Keratinocyte (primary cell): ENCODE measurements at regions not wholly inside any gene's neighbourhood (a gene's known extent, or its start where the extent isn't known, plus 50 kb on each side); places are given as distances from the start of the nearest gene placed in this dataset.

Experiments
- DNase-seq: peaks from one replicate; pipeline ENCODE4 v3.0.0-alpha.2; 2011; ENCODE audit warnings: low read depth, missing footprints, low spot score
- FAIRE-seq: peaks from 2 replicates; lab custom pipeline; 2011; peaks lifted over from hg19 to GRCh38; lab: Jason Lieb, UNC
- H2AFZ ChIP-seq: 2 replicates; pipeline ENCODE4 v1.6.0; 2012; ENCODE audit warnings: low read length, control low read depth, inconsistent platforms; ENCODE audit not compliant: control insufficient read depth
- H3K27ac ChIP-seq: 2 replicates; pipeline ENCODE4 v1.5.1; 2011; ENCODE audit warnings: low read length; ENCODE audit not compliant: control insufficient read depth, insufficient read depth
- H3K27me3 ChIP-seq: 3 replicates; pipeline ENCODE4 v1.6.0; 2011; ENCODE audit warnings: low read length; ENCODE audit not compliant: control insufficient read depth, insufficient read depth; ENCODE audit errors: extremely low read depth
- H3K36me3 ChIP-seq, 2 experiments: 2 replicates in 1 of 2; 3 replicates in 1 of 2; pipeline ENCODE4 v1.5.1; 2011; ENCODE audit warnings: low read length in 2 of 2, mild to moderate bottlenecking in 1 of 2; ENCODE audit not compliant: control insufficient read depth in 2 of 2, insufficient read depth in 2 of 2; ENCODE audit errors: extremely low read depth in 1 of 2
- H3K4me1 ChIP-seq: 3 replicates; pipeline ENCODE4 v1.5.1; 2011; ENCODE audit warnings: low read length; ENCODE audit not compliant: control insufficient read depth, insufficient read depth; ENCODE audit errors: extremely low read depth
- H3K4me2 ChIP-seq: 3 replicates; pipeline ENCODE4 v1.6.0; 2011; ENCODE audit warnings: low read depth, low read length; ENCODE audit not compliant: control insufficient read depth, insufficient read depth; ENCODE audit errors: extremely low read depth
- H3K4me3 ChIP-seq, 3 experiments: fragments of 200-600 bp in 1 of 3; sonication (generic) in 1 of 3; 2 replicates in 2 of 3; 3 replicates in 1 of 3; pipeline ENCODE4 v1.5.1; 2011 to 2016; ENCODE audit warnings: low read length in 3 of 3, mild to moderate bottlenecking in 3 of 3, control low read depth in 2 of 3, inconsistent platforms in 1 of 3, low read depth in 1 of 3, mixed read lengths in 1 of 3, mixed run types in 1 of 3, moderate library complexity in 1 of 3; ENCODE audit not compliant: control insufficient read depth in 2 of 3, insufficient read depth in 2 of 3; ENCODE audit errors: extremely low read depth in 1 of 3
- H3K79me2 ChIP-seq: 2 replicates; pipeline ENCODE4 v1.6.0; 2012; ENCODE audit warnings: low read length; ENCODE audit not compliant: control insufficient read depth, insufficient read depth
- H3K9ac ChIP-seq: 3 replicates; pipeline ENCODE4 v1.6.0; 2011; ENCODE audit warnings: low read length; ENCODE audit not compliant: control insufficient read depth, insufficient read depth; ENCODE audit errors: extremely low read depth
- H3K9me1 ChIP-seq: 3 replicates; pipeline ENCODE4 v1.6.0; 2011; ENCODE audit warnings: low read length; ENCODE audit not compliant: control insufficient read depth, insufficient read depth; ENCODE audit errors: extremely low read depth
- H3K9me3 ChIP-seq: 2 replicates; pipeline ENCODE4 v1.5.1; 2012; ENCODE audit warnings: low read depth, low read length; ENCODE audit not compliant: control insufficient read depth
- H4K20me1 ChIP-seq: 3 replicates; pipeline ENCODE4 v1.6.0; 2011; ENCODE audit warnings: low read length; ENCODE audit not compliant: control insufficient read depth, insufficient read depth; ENCODE audit errors: extremely low read depth
- EZH2 ChIP-seq: IDR thresholded peaks from one replicate; pipeline ENCODE4 v1.6.1; 2012; ENCODE audit warnings: inconsistent platforms, mild to moderate bottlenecking, low read length, moderate library complexity
- dilution Hi-C: fragments of 300-500 bp; cut with MboI; formaldehyde crosslinking; loops from one replicate; pipeline ENCODE4 v1.7.0; 2020; ENCODE audit warnings: low sequenced_read_pairs; ENCODE audit not compliant: extremely low pct_ligation_motif_present
- TF ChIP-seq, protein P1 (sequence below), 3 experiments: IDR thresholded peaks in 1 of 3; conservative IDR thresholded peaks in 1 of 3; optimal IDR thresholded peaks in 1 of 3; 2 replicates in 2 of 3; 3 replicates in 1 of 3; pipeline versions ENCODE3 to v1.5.1; 2011; ENCODE audit warnings: low read length in 3 of 3, mild to moderate bottlenecking in 3 of 3, moderate library complexity in 2 of 3, control low read depth in 1 of 3, inconsistent platforms in 1 of 3; ENCODE audit not compliant: insufficient read depth in 2 of 3; ENCODE audit errors: extremely low read depth in 1 of 3

- no peak for DNase-seq
- Histone ChIP-seq H3K79me2 (no peaks in the 10 kb centered on the region), H3K4me3 (no peak overlapping the region), H3K4me1 (no peaks in the 10 kb centered on the region), H3K27me3 (no peaks in the 10 kb centered on the region), H3K9me3 (no peaks in the 10 kb centered on the region), H3K9me1 (no peaks in the 10 kb centered on the region), H3K36me3 (no peaks in the 10 kb centered on the region), H2AFZ (no peak overlapping the region), H3K27ac (no peak overlapping the region), H4K20me1 (no peaks in the 10 kb centered on the region), H3K4me2 (no peak overlapping the region), H3K9ac (no peak overlapping the region)
- no peak for TF ChIP-seq EZH2
- TF ChIP-seq, protein P1, sequence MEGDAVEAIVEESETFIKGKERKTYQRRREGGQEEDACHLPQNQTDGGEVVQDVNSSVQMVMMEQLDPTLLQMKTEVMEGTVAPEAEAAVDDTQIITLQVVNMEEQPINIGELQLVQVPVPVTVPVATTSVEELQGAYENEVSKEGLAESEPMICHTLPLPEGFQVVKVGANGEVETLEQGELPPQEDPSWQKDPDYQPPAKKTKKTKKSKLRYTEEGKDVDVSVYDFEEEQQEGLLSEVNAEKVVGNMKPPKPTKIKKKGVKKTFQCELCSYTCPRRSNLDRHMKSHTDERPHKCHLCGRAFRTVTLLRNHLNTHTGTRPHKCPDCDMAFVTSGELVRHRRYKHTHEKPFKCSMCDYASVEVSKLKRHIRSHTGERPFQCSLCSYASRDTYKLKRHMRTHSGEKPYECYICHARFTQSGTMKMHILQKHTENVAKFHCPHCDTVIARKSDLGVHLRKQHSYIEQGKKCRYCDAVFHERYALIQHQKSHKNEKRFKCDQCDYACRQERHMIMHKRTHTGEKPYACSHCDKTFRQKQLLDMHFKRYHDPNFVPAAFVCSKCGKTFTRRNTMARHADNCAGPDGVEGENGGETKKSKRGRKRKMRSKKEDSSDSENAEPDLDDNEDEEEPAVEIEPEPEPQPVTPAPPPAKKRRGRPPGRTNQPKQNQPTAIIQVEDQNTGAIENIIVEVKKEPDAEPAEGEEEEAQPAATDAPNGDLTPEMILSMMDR (optimal IDR thresholded peaks at IDR 0.05 in 1 of 3, IDR thresholded peaks at IDR 0.05 in 1 of 3, conservative IDR thresholded peaks at IDR 0.05 in 1 of 3; ENCODE audit: extremely low read depth in 1 of 3, insufficient read depth in 2 of 3, low read length in 3 of 3), result no peak
- dilution Hi-C loops, result no loop called here
- no peak for FAIRE-seq
These were observed 315.7 kb upstream of the RRP15 start for GRCh38 chr1:217969428-217969827.

DNA sequence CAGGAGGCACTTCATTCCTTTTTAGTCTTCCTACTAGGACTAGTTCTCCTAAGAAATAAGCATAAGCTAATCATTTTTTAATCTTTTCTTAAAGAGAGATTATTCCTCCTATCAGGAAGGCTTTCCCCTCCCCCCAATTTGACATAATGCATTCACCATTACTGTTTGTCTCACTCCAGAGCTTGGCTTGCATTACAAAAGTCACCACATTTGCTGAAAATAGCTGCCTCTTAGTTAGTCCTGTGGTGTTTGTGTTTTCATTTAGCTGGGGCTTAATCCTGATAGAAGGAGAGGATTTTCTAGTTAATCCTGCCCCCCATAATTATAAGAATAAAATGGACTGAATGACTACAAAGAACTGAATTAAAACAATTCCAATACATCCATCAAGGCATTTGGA is 307.1 kb upstream of the RRP15 start:
- no peaks in the 10 kb centered on the region for H3K9me3 ChIP-seq
- H3K4me1 ChIP-seq, result no peaks in the 10 kb centered on the region
- no peaks in the 10 kb centered on the region for H3K79me2 ChIP-seq
- H3K9ac ChIP-seq, result no peak overlapping the region
- no peak overlapping the region for H3K4me3 ChIP-seq
- H4K20me1 ChIP-seq, result no peaks in the 10 kb centered on the region
- no peak for TF ChIP-seq EZH2
- TF ChIP-seq, protein P1 (optimal IDR thresholded peaks at IDR 0.05 in 1 of 3, IDR thresholded peaks at IDR 0.05 in 1 of 3, conservative IDR thresholded peaks at IDR 0.05 in 1 of 3; ENCODE audit: extremely low read depth in 1 of 3, insufficient read depth in 2 of 3, low read length in 3 of 3), result no peak
- dilution Hi-C loops, result no loop called here
- no peak overlapping the region for H3K4me2 ChIP-seq
- H3K27me3 ChIP-seq, result no peaks in the 10 kb centered on the region
- FAIRE-seq (no peak), DNase-seq (no peak)
- H3K36me3 ChIP-seq, result no peaks in the 10 kb centered on the region
- no peaks in the 10 kb centered on the region for H3K9me1 ChIP-seq
- H2AFZ ChIP-seq, result no peak overlapping the region
- no peak overlapping the region for H3K27ac ChIP-seq
